Activated naive CD8-positive, alpha-beta T cell treated with anti-CD3 and anti-CD28 coated beads, Interleukin-2, amount 50 U/mL, for 24 hours (primary cell): ENCODE measurements at regions not wholly inside any gene's neighbourhood (a gene's known extent, or its start where the extent isn't known, plus 50 kb on each side); places are given as distances from the start of the nearest gene placed in this dataset.

Source experiments
- ATAC-seq: fragments of 150-1000 bp; cut with Tn5 transposase; one replicate; pipeline ENCODE4 v1.10.0; 2021
- DNase-seq: peaks from one replicate; pipeline ENCODE4 v3.0.0; 2021
- H3K27ac Mint-ChIP-seq: one replicate; pipeline ENCODE4 v1.8.0; 2021; ENCODE audit warnings: mild to moderate bottlenecking, mixed read lengths
- H3K27me3 Mint-ChIP-seq: one replicate; pipeline ENCODE4 v1.8.0; 2021; ENCODE audit warnings: mixed read lengths
- H3K36me3 Mint-ChIP-seq: one replicate; pipeline ENCODE4 v1.8.0; 2021; ENCODE audit warnings: low read depth, mixed read lengths
- H3K4me1 Mint-ChIP-seq: one replicate; pipeline ENCODE4 v1.8.0; 2021; ENCODE audit warnings: mixed read lengths
- H3K4me3 Mint-ChIP-seq: one replicate; pipeline ENCODE4 v1.8.0; 2021; ENCODE audit warnings: mild to moderate bottlenecking, moderate library complexity, mixed read lengths
- H3K9me3 Mint-ChIP-seq: one replicate; pipeline ENCODE4 v1.8.0; 2021; ENCODE audit warnings: mixed read lengths

DNA sequence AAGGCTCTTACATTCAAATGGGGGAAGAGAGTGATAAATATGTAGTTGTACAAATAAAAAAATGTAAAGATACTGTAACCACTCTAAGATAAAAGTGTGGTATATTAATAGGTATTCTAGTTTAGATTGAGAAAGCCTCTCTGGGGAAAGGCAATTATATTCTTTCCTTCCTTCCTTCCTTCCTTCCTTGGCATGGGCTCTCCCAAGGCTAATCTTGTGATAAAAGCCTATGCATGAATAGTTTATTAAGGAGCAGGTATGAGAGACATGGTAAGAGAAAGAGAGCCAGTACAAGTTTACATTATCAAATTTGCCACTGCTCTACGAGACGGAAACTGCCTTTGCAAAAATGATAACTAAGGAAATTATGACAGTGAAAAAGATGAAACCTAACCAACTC lies 588.8 kb downstream of the PRELID2 start:
- no peak overlapping the region for H3K27ac Mint-ChIP-seq
- no peaks in the 10 kb centered on the region for H3K4me1 Mint-ChIP-seq
- DNase-seq = no peak
- no peak overlapping the region for H3K4me3 Mint-ChIP-seq
- H3K9me3 Mint-ChIP-seq = no peaks in the 10 kb centered on the region
- H3K27me3 Mint-ChIP-seq = no peaks in the 10 kb centered on the region
- no peaks in the 10 kb centered on the region for H3K36me3 Mint-ChIP-seq
- ATAC-seq = no peak

DNA sequence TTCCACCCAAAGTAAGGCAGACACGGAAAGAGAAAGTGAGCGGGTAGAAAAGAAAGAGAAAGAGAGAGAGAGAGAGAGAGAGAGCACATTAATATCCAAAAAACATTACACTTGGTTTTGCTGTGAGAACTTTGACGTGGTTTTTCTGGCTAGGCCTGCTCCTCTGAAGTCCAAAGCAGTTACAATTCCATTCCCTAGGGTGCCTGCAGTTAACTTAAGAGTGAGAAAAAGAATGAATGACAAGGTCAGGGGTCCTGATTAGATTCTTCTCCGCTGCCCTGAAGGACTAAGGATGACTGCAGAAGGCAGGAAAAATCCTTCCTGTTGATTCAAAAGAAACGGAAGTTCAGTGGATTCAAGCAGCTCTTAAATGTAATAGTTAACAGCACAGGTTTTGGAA lies 589.8 kb downstream of the PRELID2 start:
- no peak for ATAC-seq
- H3K9me3 Mint-ChIP-seq = no peaks in the 10 kb centered on the region
- no peaks in the 10 kb centered on the region for H3K4me1 Mint-ChIP-seq
- H3K4me3 Mint-ChIP-seq = no peak overlapping the region
- H3K36me3 Mint-ChIP-seq = no peaks in the 10 kb centered on the region
- DNase-seq = no peak
- H3K27me3 Mint-ChIP-seq = no peaks in the 10 kb centered on the region
- no peak overlapping the region for H3K27ac Mint-ChIP-seq

DNA sequence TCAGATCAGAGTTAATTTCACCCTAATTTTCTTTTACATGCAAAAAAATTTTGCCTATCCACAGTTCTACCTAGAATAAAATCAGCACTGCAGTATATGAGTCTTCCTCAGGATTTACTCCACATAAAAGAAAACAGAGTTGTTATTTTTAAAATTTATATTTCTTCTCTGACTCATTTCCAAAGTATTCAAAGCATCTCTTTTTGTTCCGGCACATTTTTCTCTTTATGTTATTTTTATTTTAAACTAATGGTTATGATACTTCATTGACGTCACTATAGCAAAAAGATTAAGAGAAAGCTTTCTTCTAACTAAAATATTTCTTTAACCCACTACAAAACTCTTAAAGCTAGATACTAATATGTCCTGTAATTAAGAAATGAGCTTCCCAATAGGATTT lies 590.4 kb downstream of the PRELID2 start:
- ATAC-seq = no peak
- no peak overlapping the region for H3K4me3 Mint-ChIP-seq
- no peak for DNase-seq
- no peaks in the 10 kb centered on the region for H3K36me3 Mint-ChIP-seq
- H3K27me3 Mint-ChIP-seq = no peaks in the 10 kb centered on the region
- H3K27ac Mint-ChIP-seq = no peak overlapping the region
- H3K4me1 Mint-ChIP-seq = no peaks in the 10 kb centered on the region
- H3K9me3 Mint-ChIP-seq = no peaks in the 10 kb centered on the region

DNA sequence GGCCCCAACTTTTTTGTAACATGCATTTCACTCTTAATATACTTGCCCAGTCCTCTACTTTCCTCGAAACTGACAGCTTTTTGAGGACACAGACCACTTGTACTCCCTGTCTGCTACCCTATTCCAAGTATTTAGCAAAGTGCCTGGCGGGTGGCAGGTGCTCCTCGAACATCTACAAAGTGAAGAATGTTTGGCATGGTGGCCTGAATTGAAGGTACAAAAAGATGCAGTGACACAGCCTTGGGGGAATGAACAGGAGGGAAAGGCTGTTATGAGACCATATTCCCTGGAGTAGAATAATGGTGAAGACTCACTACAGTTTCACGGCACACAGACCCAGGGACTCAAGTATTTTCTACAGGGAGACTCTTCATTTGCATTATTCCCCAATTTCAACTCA lies 590.9 kb downstream of the PRELID2 start:
- Mint-ChIP-seq H3K36me3 (no peaks in the 10 kb centered on the region), H3K4me1 (no peaks in the 10 kb centered on the region), H3K9me3 (no peaks in the 10 kb centered on the region), H3K27ac (no peak overlapping the region), H3K4me3 (no peak overlapping the region), H3K27me3 (no peaks in the 10 kb centered on the region)
- no peak for DNase-seq
- no peak for ATAC-seq

DNA sequence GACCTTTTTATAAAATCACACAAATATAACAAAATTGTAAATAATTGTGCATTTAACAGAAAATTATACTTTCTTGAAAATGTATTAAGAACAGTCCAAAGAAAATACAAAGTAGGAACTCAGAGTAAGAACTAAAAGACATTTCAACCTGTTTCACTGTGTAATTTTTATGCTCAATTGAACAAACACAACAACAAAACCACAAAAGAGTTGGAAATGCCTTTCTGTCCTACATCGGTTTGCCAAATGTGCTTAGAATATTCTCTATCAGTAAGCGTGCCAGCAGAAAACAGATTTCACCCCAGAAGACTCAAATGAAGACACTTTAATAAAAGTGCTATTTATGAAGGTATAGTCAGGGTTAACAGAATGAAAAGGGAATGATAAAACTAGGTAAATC lies 592.1 kb downstream of the PRELID2 start:
- ATAC-seq (no peak), DNase-seq (no peak)
- Mint-ChIP-seq H3K4me3 (no peak overlapping the region), H3K36me3 (no peaks in the 10 kb centered on the region), H3K4me1 (no peaks in the 10 kb centered on the region), H3K9me3 (no peaks in the 10 kb centered on the region), H3K27me3 (no peaks in the 10 kb centered on the region), H3K27ac (no peak overlapping the region)

DNA sequence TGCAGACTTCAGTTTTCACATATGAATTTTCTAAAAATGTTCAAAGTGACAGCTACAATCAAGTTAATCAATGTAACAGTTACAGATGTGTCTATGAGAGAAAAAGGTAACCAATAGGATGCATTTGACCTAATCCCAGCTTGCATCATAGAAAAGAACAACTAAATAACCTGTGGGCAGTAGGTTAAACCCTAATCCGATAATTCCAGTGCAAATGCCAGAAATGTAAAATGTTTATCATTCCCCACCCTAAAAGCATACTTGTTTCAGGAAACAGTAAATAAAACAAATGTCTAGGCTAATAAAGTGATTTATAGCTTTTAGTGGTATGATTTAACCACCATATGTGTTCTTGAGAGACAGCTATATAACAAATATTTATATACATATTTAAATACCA lies 592.6 kb downstream of the PRELID2 start:
- Mint-ChIP-seq H3K4me1 (no peaks in the 10 kb centered on the region), H3K27ac (no peak overlapping the region), H3K4me3 (no peak overlapping the region), H3K36me3 (no peaks in the 10 kb centered on the region), H3K9me3 (no peaks in the 10 kb centered on the region), H3K27me3 (no peaks in the 10 kb centered on the region)
- ATAC-seq (no peak), DNase-seq (no peak)

DNA sequence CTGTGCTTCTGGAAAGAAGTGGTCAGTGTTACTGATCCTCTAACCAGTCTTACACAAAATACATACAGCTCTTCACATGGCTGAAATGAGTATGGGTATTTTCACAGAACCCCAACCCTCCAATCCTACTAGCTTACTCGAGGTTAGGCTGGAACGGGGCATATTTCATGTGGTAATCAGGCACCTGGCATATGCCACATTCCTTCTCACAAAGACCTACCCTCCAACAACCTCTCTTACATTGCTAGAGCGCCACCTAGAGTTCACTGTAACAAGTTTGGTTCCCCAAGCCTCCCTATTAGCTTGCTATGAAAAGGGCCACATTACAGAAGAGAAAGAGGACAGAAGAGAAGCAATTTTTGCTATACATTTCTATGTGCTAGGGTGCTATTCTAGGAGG lies 597.3 kb downstream of the PRELID2 start:
- Mint-ChIP-seq H3K27ac (no peak overlapping the region), H3K4me3 (no peak overlapping the region), H3K4me1 (no peaks in the 10 kb centered on the region), H3K9me3 (no peaks in the 10 kb centered on the region), H3K27me3 (no peaks in the 10 kb centered on the region), H3K36me3 (no peaks in the 10 kb centered on the region)
- no peak for DNase-seq
- no peak for ATAC-seq

DNA sequence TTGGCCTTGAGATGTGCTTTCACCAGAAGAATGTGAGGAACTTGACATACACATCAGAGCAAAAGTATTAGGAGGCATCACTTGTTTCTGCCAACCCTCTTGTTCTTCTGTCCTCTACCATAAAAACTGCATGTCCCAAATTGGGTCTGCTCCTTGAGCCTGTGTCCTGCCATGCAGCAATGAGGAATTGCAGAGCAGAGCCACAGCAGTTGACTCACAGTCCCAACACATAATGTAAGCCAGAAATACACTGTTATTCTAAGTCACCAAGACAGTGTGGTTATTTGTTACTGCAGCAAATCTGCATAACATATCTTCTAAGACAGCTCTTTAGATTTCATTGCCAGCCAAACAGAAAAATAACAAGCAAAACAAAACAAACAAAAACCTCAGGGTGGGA lies 598.2 kb downstream of the PRELID2 start:
- Mint-ChIP-seq H3K4me3 (no peak overlapping the region), H3K36me3 (no peaks in the 10 kb centered on the region), H3K27ac (no peak overlapping the region), H3K4me1 (no peaks in the 10 kb centered on the region), H3K9me3 (no peaks in the 10 kb centered on the region), H3K27me3 (no peaks in the 10 kb centered on the region)
- ATAC-seq (no peak), DNase-seq (no peak)

DNA sequence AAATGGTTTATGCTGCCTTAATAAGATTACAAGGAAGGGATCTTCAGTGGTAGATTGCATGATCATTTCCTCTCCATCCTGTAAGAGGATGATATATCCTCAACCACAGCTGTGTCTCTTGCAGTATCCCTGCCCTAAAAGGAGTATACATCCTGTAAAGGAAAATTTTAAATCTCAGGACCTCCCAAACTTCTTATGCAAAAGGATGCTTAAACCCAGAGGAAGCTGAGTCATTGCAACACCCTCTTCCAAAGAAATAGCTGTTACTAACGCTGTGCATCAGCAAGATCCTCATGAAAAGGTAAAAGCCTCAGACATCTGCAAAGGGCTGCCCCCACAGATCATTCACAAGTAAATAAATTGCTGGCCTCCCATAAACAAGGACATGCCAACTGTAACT lies 599.0 kb downstream of the PRELID2 start:
- Mint-ChIP-seq H3K4me3 (no peak overlapping the region), H3K27me3 (no peaks in the 10 kb centered on the region), H3K4me1 (no peaks in the 10 kb centered on the region), H3K36me3 (no peaks in the 10 kb centered on the region), H3K9me3 (no peaks in the 10 kb centered on the region), H3K27ac (no peak overlapping the region)
- ATAC-seq (no peak), DNase-seq (no peak)

DNA sequence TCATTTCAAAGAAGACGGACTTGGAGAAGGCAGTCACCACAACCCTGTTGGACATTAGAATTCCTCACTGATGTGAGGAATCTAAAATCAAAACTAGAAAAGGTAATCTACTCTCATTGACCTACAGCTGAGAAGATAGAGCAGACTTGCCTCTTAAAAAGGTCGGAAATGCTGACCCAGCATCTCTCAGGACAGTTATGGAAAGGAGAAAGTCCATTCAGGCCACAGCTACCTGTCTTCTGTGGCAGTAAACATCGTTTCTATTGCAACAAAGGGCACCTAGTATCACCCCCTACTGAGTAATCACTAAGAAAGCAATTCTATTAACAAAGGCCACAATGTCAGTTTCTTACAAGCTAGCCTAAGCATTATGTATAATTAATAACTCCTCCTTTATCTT lies 601.7 kb downstream of the PRELID2 start:
- no peak for DNase-seq
- Mint-ChIP-seq H3K9me3 (no peaks in the 10 kb centered on the region), H3K4me1 (no peaks in the 10 kb centered on the region), H3K27me3 (no peaks in the 10 kb centered on the region), H3K4me3 (no peak overlapping the region), H3K36me3 (no peaks in the 10 kb centered on the region), H3K27ac (no peak overlapping the region)
- no peak for ATAC-seq

DNA sequence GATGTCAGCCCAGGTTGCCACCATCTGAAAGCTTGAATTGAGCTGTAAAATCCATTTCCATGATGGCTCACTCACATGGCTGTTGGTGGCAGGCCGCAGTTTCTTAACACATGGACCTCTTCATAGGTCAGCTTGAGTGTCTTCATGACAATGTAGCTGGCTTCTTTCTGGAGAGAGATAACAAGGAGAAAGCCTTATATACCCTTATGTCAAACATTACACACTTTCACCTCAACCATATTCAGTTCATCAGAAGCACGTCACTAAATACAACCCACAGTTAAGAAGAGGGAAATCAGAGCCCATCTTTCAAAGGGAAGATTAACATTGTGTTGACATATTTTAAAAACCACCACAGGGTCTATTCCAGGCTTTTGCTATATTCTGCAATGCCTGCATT lies 604.4 kb downstream of the PRELID2 start:
- no peaks in the 10 kb centered on the region for H3K27me3 Mint-ChIP-seq
- DNase-seq (no peak), ATAC-seq (no peak)
- H3K4me1 Mint-ChIP-seq = no peaks in the 10 kb centered on the region
- no peaks in the 10 kb centered on the region for H3K36me3 Mint-ChIP-seq
- H3K4me3 Mint-ChIP-seq = no peak overlapping the region
- H3K9me3 Mint-ChIP-seq = no peaks in the 10 kb centered on the region
- no peak overlapping the region for H3K27ac Mint-ChIP-seq

DNA sequence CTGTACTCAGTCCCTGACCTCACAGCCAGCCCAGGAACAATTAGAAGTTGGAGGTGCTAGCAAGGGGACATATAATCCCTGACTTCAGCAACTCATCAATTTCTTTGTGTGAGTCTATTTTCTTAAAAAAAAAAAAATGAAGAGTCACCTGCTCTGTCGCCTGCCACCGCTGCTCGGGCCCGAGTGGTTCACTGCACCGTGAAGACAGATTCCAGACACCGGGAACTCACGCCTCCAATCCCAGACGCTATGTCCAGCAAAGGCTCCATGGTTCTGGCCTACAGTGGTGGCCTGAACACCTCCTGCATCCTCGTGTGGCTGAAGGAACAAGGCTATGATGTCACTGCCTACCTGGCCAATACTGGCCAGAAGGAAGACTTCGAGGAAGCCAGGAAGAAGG lies 606.6 kb downstream of the PRELID2 start:
- Mint-ChIP-seq H3K4me1 (no peaks in the 10 kb centered on the region), H3K36me3 (no peaks in the 10 kb centered on the region), H3K27me3 (no peaks in the 10 kb centered on the region), H3K9me3 (no peaks in the 10 kb centered on the region), H3K27ac (no peak overlapping the region), H3K4me3 (no peak overlapping the region)
- DNase-seq (no peak), ATAC-seq (no peak)

DNA sequence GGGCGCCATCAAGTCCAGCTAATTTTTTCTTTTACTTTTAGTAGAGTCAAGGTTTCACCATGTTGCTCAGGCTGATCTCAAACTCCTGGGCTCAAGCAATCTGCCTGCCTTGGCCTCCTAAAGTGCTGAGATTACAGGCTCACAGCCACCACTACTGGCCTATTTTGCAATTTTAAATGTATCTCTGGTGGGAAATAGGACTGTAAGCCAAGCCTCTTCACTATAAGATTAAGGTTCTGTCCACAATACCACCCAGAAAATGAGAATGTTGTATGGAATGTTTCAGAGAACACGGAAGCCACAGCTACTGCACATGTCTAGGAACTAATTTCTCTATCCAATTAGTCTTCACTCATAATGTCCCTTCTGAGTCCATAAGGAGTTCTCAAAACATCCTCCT lies 607.3 kb downstream of the PRELID2 start:
- H3K27me3 Mint-ChIP-seq = no peaks in the 10 kb centered on the region
- no peak for DNase-seq
- H3K4me1 Mint-ChIP-seq = no peaks in the 10 kb centered on the region
- no peaks in the 10 kb centered on the region for H3K36me3 Mint-ChIP-seq
- no peak overlapping the region for H3K4me3 Mint-ChIP-seq
- no peaks in the 10 kb centered on the region for H3K9me3 Mint-ChIP-seq
- no peak for ATAC-seq
- H3K27ac Mint-ChIP-seq = no peak overlapping the region

DNA sequence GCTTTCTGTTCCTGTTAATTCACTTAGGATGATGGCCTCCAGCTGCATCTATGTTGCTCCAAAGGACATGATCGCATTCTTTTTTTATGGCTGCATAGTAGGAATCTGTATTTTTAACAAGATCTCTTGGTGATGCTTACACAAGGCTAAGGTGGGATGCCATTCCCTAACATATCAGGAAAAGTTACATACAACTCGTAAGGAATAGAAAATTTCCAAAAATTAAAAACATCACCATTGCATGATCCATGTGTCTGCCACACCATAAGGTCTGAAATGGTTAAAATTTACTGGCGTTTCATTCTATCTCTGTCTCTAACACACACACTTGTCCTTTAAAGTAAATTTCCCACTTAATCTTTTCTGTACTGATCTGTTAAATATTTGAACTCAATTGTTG lies 608.4 kb downstream of the PRELID2 start:
- H3K27me3 Mint-ChIP-seq = no peaks in the 10 kb centered on the region
- DNase-seq = no peak
- H3K4me1 Mint-ChIP-seq = no peaks in the 10 kb centered on the region
- ATAC-seq = no peak
- H3K9me3 Mint-ChIP-seq = no peaks in the 10 kb centered on the region
- H3K36me3 Mint-ChIP-seq = no peaks in the 10 kb centered on the region
- H3K4me3 Mint-ChIP-seq = no peak overlapping the region
- no peak overlapping the region for H3K27ac Mint-ChIP-seq

DNA sequence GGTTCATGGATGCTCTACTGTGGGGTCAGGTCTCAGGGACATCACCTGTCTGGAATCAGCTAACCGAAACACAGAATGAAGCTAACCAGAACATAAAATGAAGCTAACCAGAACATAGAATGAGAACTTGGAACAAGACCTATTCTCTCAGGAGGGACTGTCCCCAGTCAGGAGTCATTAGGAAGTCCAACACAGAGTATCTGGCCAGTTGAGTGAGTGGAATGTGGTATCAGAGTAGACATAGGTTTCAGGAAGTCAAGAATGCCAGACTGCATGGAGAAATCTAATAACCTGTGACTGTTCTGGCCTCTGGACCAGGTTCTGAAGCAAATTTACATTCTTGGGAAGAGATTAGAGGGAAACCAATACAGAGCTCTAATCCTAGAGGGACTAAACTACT lies 609.6 kb downstream of the PRELID2 start:
- no peaks in the 10 kb centered on the region for H3K36me3 Mint-ChIP-seq
- H3K27me3 Mint-ChIP-seq = no peaks in the 10 kb centered on the region
- no peak overlapping the region for H3K27ac Mint-ChIP-seq
- no peaks in the 10 kb centered on the region for H3K9me3 Mint-ChIP-seq
- DNase-seq (no peak), ATAC-seq (no peak)
- no peaks in the 10 kb centered on the region for H3K4me1 Mint-ChIP-seq
- no peak overlapping the region for H3K4me3 Mint-ChIP-seq

DNA sequence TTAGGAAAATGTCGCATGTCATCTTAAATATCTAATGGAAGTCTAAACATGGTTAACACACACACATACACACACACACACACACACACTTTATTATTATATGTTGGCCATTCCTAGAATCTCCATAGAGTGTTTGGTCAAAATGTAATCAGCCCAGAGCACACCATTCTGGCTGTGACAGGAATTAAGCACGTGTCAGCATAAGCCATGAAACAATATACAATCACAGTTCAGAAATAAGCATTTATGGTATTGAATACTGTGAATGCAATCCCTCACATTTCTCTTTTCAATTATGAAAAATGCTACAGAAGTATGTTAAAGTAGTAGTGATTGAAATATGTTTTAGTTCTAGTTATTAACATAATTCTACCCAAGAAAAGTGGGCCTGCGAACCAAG lies 611.6 kb downstream of the PRELID2 start:
- ATAC-seq (no peak), DNase-seq (no peak)
- H3K36me3 Mint-ChIP-seq = no peaks in the 10 kb centered on the region
- no peaks in the 10 kb centered on the region for H3K9me3 Mint-ChIP-seq
- no peak overlapping the region for H3K4me3 Mint-ChIP-seq
- no peaks in the 10 kb centered on the region for H3K4me1 Mint-ChIP-seq
- no peak overlapping the region for H3K27ac Mint-ChIP-seq
- no peaks in the 10 kb centered on the region for H3K27me3 Mint-ChIP-seq
